GM19468 (cell line): ENCODE measurements at regions not wholly inside any gene's neighbourhood (a gene's known extent, or its start where the extent isn't known, plus 50 kb on each side); places are given as distances from the start of the nearest gene placed in this dataset.
"Not testable (repeated sequence)": the region's sequence is repeated elsewhere in the genome, so short reads cannot be mapped to it uniquely, and the experiment has no call there.

ENCODE experiments used
- ATAC-seq: cut with Tn5 transposase; IDR thresholded peaks from one replicate; pipeline ENCODE4 v1.9.1; 2021; ENCODE audit warnings: mild to moderate bottlenecking, moderate library complexity, moderate number of reproducible peaks; ENCODE audit not compliant: unreplicated experiment; ENCODE audit errors: extremely low read depth

DNA sequence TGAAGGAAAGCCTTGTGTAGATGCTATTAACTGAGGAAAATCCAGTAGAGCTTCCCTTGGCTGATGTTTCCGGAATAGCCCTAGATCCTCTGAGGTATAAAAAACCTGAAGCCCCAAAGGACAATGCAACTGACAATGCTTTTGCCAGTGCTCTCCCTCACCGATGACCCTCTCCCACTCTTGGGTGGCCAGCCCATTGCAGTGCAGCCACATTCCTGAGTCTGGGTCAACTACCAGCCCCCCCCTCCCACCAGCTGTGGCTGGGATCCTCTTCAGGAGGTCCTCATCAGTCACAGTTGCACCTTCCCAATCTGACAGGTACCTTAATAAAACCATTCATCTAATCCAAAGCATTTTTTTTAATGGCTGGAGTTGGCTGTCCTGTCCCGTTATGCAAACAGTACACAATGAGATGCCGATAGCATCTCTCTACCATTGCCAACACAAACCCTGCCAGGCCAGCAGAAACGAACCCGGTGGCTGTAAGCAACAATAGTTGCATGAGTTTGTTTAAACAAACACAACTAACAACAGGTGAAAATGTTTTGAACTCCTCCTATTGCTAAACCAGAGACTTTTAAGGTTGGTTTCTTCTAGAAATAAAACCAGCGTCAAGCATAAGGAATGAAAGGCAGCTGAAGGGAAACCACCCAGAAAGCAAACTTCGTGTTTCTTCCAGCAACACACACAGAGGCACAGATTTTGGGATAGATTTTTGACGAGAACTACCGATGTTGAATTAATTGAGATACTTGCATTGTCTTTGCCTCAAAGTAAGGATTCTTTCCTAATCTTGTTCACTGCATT is 128.3 kb upstream of the ARHGEF3 start:
- ATAC-seq, result no peak

DNA sequence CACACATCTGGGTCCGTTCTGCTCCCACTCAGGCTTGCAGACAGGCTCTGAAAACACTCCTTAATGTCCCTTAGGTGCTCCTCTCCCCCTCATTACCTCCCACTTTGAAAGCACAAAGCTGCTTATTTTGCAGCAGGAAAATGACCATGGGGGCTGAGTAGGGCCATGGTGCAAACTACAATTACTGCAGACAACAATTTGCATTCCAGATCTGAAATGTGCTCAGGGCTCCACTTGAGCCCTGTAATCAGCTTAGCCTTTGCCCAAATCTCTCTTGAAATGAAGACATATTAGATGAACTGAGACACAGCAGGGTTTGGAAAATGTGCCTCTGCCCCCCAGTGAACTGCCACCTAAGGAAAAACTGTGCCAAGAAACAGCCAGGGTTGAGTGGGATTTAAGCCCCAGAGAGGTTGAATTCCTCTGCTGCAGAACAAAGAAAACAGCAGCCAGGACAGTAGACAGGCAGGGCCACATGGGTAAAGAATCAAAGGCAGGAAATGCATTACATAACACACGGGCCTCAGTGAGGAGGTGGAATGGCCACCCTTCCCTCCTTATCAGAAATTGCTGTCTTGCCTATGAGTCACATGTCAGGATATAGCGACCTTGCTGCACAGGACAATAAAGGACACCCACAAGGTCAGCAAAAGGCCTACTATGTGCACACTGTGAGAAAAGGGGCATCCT is 126.8 kb upstream of the ARHGEF3 start:
- no peak for ATAC-seq

DNA sequence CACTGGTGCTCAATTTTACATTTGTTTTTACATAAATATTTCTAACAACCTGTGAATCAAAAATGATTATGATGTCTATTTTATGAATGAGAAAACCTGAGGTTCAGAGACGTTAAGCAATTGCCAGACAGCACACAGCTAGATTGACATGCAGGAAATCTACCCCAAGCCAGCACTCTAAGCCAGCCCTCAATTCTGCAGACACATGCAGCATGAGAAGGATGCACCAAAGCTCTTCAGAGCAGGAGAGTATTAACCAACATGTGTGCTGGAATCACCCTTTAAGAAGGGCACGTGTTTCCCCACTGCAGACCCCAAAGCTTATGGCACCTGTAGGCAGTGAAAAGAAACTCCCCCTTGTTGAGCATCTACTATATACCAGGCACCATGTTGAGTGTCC is 126.1 kb upstream of the ARHGEF3 start:
- ATAC-seq, result no peak

DNA sequence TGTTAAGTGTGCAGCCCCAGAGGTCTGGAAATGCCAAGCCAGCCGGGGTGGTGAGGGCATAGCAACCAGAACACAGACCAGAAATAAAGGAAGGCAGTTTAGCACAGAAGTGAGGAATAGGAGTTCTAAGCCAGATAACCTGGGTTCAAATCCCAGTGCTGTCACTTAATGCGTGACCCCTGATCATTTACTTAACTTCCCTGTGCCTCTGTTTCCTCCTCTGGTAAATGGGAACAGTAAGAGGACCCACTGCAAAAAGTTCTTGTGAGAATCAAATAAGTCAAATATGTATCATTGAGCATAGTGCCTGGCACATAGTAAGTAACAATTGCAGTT is 125.2 kb upstream of the ARHGEF3 start:
- ATAC-seq, result no peak

DNA sequence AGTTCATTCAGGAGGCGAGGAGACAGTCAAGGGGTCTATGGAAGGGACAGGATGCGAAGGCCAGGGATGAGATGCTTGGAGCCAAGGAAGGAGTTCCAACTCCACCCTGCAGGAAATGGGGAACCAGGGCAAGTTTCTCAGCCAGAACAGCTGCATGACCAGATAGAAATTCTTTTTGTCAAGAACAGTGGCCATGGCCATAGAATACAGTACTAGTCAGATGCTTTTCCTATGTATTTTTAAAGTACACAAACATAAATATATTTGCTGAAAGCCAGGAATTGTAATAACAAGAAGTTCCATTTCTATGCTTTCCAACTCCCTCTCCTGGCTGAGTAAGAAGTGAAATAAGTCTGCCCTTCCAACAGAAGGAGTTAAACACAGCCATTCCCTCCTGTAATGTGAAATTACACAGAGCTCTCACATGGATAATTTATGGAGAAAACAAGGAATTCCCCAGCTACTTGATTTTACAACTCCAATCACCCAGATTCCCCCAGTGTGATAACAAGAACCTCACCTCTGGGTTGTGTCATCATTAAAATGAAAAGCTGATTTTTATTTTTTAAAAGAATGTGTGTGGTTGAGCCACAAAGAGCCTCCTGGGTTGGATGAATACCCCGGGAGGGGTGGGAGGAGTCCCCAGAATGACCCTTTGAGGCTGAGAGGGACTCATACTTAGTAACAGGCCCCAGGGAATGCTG is 124.6 kb upstream of the ARHGEF3 start:
- no peak for ATAC-seq

DNA sequence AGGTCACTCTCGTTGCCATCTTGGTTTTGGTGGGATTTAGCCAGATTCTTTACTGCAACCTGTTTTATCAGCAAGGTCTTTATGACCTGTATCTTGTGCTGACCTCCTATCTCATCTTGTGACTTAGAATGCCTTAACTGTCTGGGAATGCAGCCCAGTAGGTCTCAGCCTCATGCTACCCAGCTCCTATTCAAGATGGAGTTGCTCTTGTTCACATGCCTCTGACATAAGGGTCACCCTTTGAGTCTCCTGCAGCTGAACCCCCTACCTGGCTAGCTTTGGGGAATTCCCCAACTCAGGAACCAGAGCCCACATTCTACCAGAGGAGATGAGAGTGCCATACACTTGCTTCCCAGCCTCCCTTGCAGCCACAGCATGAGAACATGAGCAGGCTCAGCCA is 123.0 kb upstream of the ARHGEF3 start:
- not testable (repeated sequence) for ATAC-seq

DNA sequence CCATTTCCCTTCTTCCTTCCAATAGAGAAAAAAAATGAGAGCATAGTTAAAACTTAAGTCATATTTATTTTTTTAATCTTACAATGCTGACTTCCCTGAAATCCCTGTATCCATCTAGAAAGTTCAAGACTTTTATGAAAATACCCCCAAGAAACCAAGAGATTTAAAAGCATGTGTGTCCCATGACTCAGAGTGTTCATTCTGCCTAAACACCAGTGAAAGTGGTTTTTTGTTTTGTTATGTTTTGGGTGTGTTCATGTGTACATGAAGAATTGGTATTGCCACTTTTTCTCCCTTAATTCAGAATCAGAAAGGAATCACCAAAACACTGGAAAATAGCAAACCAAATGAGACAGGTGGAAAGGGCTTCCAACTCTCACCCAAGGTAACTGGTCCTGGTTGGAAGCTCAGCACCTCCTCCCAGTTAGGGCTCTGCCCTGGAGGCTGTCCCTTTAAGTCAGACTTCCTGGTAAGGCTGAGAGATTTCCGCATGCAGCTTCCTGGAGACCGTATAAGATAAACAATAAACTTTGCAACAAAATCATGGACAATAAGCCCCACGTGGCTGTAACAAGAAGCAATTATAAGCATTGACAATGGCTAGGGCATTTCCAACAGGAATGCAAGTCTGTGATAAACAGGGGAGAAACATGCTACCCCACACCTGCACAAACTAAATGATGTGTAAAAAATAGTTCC is 121.9 kb upstream of the ARHGEF3 start:
- no peak for ATAC-seq

DNA sequence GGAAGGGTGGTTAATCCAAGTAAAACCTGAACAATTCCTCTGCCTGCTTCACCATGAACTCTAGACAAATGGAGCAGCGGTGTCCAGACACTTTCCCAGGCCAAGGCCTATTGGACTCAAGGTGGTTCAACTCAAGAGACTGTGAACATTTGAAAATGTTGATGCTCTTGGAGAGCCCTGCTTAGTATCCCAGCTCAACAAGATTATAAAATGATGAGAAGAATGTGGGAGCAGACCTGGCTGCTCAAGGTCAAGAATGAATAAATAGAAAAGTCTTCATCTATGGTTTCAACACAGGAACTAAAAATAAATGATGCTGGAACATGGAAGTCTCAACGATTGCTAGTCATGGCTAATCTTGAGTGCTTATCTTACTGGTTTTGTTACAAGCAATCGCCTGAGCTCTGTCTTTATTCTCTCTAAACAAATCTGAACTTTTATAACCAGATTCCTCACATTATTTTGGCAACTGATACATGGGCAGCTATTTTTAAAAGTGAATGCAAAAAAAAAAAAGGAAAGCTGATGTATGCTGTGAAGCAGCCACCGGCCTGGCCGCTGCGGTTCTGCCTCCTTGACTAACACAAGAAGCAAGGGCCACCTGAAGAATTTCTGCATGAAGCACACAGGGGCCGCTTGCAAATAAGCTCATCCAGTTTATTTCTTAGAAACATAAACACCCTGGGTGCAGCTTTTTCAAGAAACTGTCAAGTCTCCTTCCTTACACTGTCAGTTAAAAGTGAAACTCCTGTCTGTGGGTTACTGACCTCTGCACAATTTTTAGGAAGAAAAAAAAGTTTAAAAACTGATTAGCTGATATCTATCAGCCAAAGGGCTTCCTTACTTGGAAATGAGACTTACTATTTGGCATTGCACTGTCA is 120.1 kb upstream of the ARHGEF3 start:
- ATAC-seq, result no peak

DNA sequence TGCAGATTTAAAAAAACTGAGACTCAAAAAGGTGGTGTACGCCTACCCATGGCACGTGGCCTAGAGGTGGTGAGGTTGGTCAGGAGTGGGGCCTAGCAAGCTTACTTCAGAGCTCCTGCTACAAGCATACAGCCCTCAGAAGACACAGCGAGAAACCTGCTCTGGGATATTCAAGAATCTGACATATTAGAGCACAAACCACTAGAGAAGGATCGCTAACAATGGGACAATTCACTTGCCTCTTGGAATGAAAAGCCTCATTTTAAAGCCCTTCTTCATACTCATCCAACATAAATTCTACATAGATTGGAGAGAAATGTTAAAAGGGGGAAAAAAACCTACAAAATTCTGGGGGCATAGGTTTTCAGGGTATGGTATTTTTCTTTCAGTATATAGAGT is 118.0 kb upstream of the ARHGEF3 start:
- ATAC-seq, result no peak

DNA sequence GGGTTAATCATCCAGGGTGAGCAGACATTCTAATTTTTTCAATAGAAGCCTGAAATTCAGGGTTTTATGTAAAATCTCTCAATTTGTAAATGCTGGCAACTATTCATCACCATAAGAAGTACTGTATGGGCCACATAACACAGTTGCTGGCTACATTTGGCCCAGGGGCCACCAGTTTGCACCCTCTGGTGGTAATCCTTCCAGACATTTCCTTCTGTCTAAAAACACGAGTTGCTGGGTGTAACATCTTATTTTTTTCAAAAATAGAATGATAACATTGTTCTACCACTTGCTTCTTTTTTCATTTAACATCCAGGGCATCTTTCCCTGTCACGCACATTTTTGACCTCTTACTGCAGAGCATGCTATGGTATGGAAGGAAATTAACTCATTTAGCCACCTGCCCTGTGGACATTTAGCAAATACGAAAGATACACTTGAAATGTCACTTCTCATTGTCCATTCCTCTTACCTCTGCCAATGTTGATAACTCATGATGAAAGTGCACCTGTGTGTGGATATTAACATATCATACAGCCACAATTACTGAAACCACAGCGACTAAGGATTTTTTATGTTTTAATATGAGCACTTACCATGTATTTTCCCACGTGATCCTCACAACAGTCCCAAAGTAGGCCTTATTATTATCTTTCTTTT is 117.5 kb upstream of the ARHGEF3 start:
- ATAC-seq, result no peak

DNA sequence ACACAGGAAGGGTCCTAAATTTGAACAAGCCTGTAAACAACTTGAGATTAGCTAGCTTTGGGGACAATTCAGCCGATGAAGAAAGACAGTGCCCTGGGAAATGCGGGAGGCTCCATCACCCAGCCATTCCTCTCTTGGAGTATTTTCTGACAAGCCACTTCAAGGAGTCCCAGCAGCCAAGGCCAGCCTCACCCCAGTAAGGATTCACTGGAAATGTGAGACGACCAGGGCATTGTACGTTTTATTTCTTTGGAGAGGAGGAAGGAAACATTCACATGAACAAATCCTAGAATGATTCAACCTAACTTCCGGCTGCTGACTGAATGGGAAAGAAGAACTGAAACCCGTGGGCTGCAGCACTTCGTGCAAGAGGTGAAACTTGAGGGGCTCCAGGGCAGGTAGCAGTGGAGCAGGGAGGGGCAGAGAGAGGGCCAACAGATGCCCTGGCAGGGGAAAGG is 116.4 kb upstream of the ARHGEF3 start:
- peak; percentile 24 for ATAC-seq

DNA sequence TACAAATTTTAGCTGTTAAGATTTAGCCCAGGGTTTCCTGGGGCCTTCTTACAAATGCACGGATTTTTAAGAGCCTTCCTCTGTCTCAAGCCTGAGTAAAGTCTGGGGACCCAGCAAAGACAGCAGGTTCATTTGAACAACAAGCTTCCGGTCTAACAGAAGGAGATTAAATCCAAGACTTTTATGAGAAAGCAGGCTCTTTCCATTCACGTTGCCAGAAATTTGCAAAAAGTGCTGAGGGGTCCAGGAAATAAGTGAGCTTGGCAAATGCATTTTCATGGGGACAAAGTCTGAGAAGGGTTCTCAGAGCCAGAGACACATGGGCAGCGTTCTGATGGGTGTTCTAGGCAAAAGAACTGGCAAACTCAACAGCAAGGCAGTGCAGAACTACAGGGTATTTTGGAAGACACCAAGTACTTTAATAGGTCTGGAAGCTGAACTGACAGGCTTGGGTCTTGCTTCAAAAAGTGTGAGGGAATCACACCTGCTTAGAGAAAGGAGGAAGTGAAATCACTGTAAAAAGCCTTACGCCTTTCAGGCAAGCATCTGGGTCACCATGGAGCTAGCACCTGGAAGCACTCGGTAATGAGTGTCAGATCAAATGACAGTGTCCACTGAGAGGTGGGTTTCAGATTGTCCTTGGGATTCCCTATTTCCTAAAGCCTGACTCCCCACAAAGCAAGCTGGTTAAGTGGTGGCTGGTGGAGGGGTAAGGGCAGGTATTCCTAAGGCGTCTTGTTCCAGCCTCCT is 115.8 kb upstream of the ARHGEF3 start:
- peak; percentile 71 for ATAC-seq

DNA sequence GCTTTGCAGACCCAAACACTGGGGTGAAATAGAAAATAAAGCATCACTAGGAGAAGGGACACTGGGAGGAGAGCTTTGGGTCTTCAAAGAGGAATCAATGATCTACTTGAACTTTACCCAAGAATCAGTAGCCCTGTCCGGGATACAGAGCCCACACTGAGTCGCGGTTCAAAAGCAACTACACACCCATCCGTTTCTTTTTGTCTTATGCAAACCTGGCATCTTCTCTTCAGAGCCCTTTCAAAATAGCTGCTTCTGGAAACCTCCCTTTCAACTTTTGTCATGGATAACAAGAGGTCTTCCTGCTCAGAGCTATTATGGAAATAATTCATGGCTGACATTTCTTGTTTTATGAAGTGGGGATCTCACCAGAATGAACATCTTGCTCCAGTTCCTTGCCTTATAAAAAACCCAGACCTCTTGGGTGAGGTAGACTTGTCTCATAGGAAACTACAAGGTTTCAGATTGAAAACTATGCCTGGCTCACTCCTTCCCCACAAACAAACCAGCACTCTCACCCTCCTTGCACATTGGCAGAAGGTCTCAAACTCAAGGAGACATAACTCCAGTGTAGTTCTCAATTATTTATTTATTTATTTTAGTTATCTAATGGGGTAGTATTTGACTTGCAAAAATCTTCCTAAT is 115.1 kb upstream of the ARHGEF3 start:
- ATAC-seq, result no peak

DNA sequence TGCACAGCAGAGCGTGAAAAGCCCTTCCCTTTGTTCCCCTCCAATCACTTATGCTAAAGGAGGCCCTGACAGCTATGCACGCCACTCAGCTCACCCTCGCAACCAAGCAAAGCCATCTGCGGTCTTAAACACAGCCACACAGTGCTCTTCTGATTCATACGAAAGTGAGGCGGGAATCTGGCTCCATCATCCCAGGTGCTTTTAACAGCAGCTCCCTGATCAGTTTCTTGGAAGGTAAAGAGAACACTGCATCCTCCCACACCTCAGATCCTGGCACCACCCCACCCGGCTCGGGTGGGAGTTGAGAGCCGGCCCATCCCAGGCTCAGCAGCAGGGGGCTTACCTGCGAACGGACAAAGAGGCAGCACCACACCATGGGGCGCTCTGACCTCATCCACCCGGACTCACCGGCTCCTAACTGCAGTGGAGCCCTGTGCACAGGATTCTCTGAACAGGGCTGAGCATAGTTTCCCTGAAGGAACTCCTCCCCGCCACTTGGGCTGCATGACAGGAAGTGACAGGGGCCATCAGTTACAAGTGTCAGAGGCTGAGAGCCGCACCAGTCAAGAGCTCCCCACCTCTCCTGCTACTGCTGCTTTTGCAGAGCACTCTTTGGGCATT is 114.3 kb upstream of the ARHGEF3 start:
- ATAC-seq, result peak; percentile 26

DNA sequence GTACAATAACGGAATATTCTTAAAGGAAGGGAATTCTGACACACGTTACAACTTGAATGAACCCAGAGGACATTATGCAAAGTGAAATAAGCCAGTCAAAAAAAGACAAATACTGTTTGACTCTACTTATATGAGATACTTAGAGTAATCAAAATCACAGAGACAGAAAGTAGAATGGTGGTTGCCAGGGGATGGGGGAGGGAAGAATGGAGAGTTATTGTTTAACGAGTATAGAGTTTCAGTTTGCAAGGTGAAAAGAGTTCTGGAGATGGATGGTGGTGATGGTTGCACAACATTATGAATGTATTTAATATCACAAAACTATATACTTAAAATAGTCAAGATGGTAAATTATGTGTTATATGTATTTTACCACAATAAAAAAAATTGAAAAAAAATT is 112.9 kb upstream of the ARHGEF3 start:
- no peak for ATAC-seq

DNA sequence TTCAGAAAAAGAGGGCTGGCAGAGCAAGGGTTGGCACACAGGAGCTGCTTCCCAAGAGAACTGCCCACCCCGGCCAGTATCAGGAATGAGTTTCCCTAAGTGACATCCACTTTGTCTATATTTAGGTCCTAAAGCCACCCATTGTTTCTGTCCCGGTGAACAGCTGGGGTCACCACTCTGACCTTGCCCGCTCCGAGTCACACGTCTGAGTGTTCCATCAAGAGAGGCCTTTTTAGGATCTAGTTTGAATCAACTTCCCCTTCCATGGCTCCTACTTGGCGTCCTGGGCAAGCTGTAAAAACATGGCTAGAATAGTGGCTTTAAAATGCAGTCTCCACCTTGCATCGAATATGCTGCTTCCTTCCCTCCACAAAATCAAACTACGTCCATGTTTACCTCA is 109.6 kb upstream of the ARHGEF3 start:
- ATAC-seq, result no peak

DNA sequence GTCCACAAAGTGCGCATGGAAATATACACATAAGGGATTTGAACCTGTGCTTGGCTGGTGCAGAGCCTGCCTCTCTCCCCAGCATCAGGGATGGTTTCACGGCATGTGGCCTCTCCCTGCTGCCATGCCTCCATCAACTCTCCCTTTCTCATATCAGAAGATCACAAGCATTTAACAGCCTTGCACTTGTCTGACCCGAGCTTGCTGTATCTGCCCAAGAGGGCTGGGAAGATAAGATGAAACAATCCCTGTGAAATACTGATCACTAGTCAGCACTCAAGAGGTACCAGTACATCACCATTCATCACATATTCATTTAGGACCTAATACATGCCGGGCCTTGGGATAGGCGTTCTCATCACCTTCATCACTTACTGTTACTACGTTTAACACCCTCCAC is 107.6 kb upstream of the ARHGEF3 start:
- ATAC-seq, result no peak

DNA sequence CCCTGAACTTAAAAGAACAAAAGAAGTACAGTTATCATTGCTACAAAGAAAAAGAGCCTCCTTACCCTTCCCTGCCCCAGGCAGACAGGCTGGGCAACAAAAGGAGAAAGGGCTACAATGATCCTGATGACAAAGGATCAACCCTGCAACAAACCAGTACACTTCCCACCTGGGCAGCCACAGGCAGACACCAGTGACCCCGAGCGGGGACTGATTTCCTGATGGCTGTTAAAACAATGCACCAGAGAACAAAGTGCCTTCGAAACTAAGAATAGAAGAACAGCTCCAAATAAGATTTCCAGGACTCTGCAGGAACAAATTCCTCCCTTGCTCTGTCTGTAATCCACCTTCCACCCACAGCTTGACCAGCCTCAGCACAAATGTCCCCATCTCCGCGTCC is 106.3 kb upstream of the ARHGEF3 start:
- ATAC-seq, result no peak
